Activated T-cell treated with anti-CD3 and anti-CD28 coated beads, Interleukin-2, amount 50 U/mL, for 4 hours (primary cell): ENCODE measurements at regions not wholly inside any gene's neighbourhood (a gene's known extent, or its start where the extent isn't known, plus 50 kb on each side); places are given as distances from the start of the nearest gene placed in this dataset.
"Not testable (repeated sequence)": the region's sequence is repeated elsewhere in the genome, so short reads cannot be mapped to it uniquely, and the experiment has no call there.

Experiments
- ATAC-seq, 2 donors: fragments of 200-7000 bp; cut with Tn5 transposase; one replicate each; pipeline ENCODE4 v1.10.0; 2021
- DNase-seq: peaks from one replicate; pipeline ENCODE4 v3.0.0-alpha.2; 2020
- H3K27me3 Mint-ChIP-seq: one replicate; pipeline ENCODE4 v1.8.0; 2021; ENCODE audit warnings: low read depth, mixed read lengths
- H3K36me3 Mint-ChIP-seq: one replicate; pipeline ENCODE4 v1.8.0; 2022; ENCODE audit warnings: mixed read lengths; ENCODE audit not compliant: insufficient read depth
- H3K4me1 Mint-ChIP-seq: one replicate; pipeline ENCODE4 v1.8.0; 2021; ENCODE audit warnings: low read depth, mixed read lengths
- H3K4me3 Mint-ChIP-seq: one replicate; pipeline ENCODE4 v1.8.0; 2021; ENCODE audit warnings: mild to moderate bottlenecking, moderate library complexity, mixed read lengths
- H3K9me3 Mint-ChIP-seq: one replicate; pipeline ENCODE4 v1.8.0; 2021; ENCODE audit warnings: mixed read lengths

DNA sequence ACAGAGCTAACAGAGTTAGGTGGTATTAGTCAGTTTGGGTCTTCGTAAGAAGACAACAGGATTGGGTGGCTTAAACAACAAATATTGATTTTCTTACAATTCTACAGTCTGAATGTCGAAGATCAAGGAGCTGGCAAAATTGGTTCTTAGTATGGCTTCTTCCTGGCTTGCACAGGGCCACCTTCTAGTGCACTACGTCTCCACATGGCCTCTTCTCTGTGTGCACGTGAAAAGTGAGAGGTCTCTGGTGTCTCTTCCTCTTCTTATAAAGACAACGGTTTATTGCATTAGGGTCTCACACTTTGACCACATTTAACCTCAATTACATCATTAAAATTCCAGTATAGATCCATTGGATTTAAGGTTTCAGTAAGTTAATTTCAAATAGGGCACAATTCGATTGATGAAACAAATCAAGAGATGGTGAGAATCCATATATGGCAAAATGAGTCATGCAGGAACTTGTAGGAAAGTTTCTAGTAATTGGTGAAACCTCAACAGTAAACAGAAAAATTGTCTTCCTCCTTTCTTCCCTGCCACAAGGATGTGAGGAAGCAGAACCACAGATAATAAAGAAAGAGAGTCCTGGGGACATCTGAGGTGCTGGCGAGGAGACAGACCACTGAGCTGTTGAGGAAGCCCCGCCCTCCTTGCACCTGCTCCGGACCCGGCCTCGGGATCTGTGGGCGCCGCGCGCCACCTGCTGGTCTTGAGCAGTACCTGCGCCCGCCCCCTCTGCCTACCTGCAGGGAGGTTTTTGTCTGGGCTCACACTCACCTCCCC lies 846.7 kb downstream of the TMEM121 start:
- peak; percentile 94 to 95 for ATAC-seq
- Mint-ChIP-seq H3K27me3 (peaks cover 24% of the 10 kb centered on the region), H3K36me3 (no peaks in the 10 kb centered on the region), H3K4me1 (peaks cover 20% of the 10 kb centered on the region), H3K9me3 (no peaks in the 10 kb centered on the region), H3K4me3 (peak overlapping the region; percentile 62)
- peak; percentile 79 for DNase-seq

DNA sequence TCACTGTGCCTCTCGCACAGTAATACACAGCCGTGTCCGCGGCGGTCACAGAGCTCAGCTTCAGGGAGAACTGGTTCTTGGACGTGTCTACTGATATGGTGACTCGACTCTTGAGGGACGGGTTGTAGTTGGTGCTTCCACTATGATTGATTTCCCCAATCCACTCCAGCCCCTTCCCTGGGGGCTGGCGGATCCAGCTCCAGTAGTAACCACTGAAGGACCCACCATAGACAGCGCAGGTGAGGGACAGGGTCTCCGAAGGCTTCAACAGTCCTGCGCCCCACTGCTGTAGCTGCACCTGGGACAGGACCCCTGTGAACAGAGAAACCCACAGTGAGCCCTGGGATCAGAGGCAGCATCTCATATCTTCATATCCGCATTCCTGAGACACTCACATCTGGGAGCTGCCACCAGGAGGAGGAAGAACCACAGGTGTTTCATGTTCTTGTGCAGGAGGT lies 847.3 kb downstream of the TMEM121 start:
- DNase-seq, H3K9me3 Mint-ChIP-seq, ATAC-seq, H3K36me3 Mint-ChIP-seq: not testable (repeated sequence)
- Mint-ChIP-seq H3K4me3 (peak overlapping the region; percentile 62), H3K4me1 (peaks cover 20% of the 10 kb centered on the region), H3K27me3 (peaks cover 24% of the 10 kb centered on the region)

DNA sequence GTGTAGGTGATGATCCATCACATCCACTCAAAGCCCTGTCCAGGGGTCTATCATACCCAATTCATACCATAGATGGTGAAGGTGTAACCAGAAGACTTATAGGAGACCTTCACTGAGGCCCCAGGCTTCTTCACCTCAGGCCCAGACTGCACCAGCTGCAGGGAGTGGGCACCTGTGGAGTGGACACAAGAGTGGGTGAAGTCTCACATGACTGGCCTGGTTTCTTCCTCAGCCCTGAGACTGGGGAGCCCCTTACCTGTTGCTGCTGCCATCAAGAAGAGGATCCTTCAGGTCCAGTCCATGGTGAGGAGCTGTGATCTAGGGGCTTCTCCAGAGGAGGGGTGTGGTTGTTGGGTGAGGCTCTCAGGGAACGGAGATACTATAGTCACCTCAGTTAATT lies 851.0 kb downstream of the TMEM121 start:
- DNase-seq (no peak), ATAC-seq (no peak)
- Mint-ChIP-seq H3K27me3 (peaks cover 31% of the 10 kb centered on the region), H3K9me3 (no peaks in the 10 kb centered on the region), H3K4me1 (peaks cover 20% of the 10 kb centered on the region), H3K36me3 (no peaks in the 10 kb centered on the region), H3K4me3 (no peak overlapping the region)

DNA sequence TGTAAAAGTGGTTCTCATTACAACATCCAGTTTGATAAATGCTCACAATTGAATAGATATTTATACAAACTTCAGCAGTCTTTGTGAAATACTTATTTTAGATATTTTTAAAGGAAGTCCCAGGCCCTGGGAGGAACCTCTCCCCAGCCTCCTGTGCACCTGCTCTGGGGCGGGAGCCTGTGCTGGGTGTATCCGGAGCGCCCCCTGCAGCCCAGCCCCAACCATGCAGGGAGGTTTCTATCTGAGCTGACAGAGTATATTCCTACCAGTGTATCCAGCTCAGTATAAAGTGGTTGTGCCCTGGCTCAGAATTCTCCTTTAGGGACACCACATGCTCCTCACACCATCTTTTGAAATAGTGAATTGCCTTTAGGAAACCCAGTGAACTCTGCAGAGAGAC lies 851.8 kb downstream of the TMEM121 start:
- H3K36me3 Mint-ChIP-seq: no peaks in the 10 kb centered on the region
- H3K4me3 Mint-ChIP-seq: no peak overlapping the region
- H3K4me1 Mint-ChIP-seq: peaks cover 16% of the 10 kb centered on the region
- DNase-seq (peak; percentile 18), ATAC-seq (peak in 1 of 2 donors; percentile 43)
- peaks cover 32% of the 10 kb centered on the region for H3K27me3 Mint-ChIP-seq
- H3K9me3 Mint-ChIP-seq: no peaks in the 10 kb centered on the region

DNA sequence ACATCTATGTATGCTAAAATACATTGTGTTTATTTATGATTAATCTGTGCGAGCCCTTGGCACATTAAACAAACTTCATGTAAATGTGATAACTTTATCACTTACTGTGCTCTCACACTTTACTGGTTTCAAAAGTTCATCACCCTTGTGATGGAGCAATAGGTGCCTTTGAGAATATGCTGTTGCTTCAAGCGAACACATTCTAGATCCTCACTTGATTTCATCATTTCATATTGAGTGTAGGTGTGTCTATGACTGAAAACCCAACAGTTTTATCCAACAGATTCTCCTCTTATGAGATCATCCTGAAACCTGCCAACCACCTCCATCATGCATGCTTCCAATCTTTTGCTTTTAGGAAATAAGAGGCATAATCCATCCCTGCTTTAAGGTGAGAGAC lies 854.4 kb downstream of the TMEM121 start:
- H3K9me3 Mint-ChIP-seq: no peaks in the 10 kb centered on the region
- no peaks in the 10 kb centered on the region for H3K4me1 Mint-ChIP-seq
- no peaks in the 10 kb centered on the region for H3K36me3 Mint-ChIP-seq
- peaks cover 32% of the 10 kb centered on the region for H3K27me3 Mint-ChIP-seq
- no peak for ATAC-seq
- DNase-seq: no peak
- H3K4me3 Mint-ChIP-seq: no peak overlapping the region

DNA sequence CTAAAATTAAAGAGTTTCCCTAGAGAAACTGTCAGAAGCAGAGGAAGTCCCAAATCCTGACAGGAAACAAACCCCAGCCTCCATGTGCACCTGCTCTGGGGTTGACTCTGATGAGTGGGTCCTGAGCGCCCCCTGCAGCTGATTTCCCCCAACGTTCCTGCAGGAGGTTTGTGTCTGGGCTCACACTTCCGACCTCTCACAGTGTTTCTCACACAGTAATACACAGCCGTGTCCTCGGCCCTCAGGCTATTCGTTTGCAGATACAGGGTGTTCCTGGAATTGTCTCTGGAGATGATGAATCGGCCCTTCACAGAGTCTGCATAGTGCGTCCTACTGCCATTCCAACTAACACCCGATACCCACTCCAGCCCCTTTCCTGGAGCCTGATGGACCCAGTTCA lies 862.8 kb downstream of the TMEM121 start:
- H3K36me3 Mint-ChIP-seq, DNase-seq, H3K4me1 Mint-ChIP-seq, ATAC-seq, H3K9me3 Mint-ChIP-seq, H3K4me3 Mint-ChIP-seq: not testable (repeated sequence)
- H3K27me3 Mint-ChIP-seq: peaks cover 40% of the 10 kb centered on the region

DNA sequence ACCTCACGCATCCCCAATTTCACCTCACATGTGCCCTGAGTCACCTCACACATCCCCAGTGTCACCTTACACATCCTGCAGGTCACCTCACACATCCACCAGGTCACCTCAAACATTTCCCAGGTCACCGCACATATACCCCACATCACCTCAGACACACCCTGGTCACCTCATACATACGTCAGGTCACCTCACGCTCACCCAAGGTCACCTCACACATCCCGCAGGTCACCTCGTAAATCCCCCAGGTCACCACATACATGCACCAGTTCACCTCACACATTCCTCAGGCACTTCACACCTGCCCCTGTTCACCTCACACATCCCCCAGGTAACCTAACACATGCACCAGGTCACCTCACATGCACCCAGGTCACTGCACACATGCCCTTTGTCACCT lies 864.0 kb downstream of the TMEM121 start:
- peaks cover 6% of the 10 kb centered on the region for H3K36me3 Mint-ChIP-seq
- no peak for DNase-seq
- H3K9me3 Mint-ChIP-seq: peaks cover 6% of the 10 kb centered on the region
- H3K4me1 Mint-ChIP-seq: peaks cover 6% of the 10 kb centered on the region
- no peak for ATAC-seq
- peaks cover 33% of the 10 kb centered on the region for H3K27me3 Mint-ChIP-seq
- H3K4me3 Mint-ChIP-seq: no peak overlapping the region

DNA sequence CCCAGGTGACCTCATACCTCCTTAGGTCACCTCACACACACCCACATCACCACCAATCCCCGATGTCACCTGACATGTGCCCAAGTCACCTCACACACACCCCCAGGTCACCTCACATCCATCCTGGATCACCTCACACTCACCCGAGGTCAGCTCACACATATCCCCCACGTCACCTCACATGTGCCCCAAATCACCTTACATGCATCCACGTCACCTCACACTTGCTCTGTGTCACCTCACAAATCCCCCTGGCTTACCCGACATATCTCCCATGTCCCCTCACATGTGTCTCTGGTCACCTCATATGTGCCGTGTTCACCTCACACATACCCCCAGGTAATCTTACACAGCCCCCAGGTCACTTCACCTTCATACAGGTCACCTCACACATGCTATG lies 864.6 kb downstream of the TMEM121 start:
- Mint-ChIP-seq H3K4me3 (no peak overlapping the region), H3K36me3 (peaks cover 6% of the 10 kb centered on the region), H3K4me1 (peaks cover 11% of the 10 kb centered on the region), H3K9me3 (peaks cover 6% of the 10 kb centered on the region), H3K27me3 (peaks cover 35% of the 10 kb centered on the region)
- ATAC-seq (no peak), DNase-seq (no peak)

DNA sequence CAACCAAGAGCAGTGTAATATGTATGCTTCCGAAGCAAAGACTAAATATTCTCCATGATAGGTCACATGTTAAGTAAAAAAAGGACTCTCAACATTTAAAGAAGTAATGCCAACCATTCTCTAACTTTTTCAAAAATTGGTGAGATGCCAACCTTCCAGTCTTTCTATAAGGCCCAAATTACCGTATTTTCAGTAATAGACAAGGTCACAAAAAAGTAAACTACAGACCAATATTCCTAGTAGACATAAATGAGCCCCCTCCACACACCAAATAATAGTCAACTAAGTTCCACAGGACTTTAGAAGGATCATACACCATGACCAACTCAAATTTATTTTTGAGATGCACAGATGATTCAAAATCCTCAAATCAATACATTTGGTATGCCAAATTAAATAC lies 867.4 kb downstream of the TMEM121 start:
- Mint-ChIP-seq H3K36me3 (peaks cover 3% of the 10 kb centered on the region), H3K27me3 (peaks cover 36% of the 10 kb centered on the region), H3K4me1 (peaks cover 13% of the 10 kb centered on the region), H3K9me3 (peaks cover 2% of the 10 kb centered on the region), H3K4me3 (no peak overlapping the region)
- DNase-seq (no peak), ATAC-seq (no peak)

DNA sequence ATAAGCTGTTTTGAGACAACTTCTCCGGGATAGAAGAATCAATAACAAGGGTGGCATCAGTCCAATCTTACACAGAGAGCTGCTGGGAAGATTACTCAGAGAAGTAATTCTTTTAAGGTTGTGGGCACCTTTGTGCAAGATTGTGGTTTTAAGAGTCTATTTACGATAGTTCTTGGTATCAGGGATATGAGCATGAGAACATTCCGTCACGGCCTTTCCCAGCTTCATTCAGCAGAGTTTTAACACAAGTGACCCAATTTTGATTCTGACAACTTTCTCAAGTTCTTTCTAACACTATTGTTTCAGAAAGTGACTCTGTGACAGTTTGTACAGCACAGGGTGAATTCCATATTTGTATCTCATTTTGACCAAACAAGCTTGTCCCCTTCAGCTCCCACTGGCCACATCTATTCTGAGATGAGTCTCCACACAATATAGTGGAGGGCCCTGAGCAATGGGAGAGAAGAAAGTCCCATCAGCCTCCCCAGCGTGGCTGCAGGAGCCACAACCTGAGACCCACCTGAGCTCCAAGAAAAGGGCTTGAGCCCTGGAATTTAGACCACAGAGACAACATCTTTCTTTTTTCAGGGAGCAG lies 869.2 kb downstream of the TMEM121 start:
- Mint-ChIP-seq H3K9me3 (no peaks in the 10 kb centered on the region), H3K4me1 (peaks cover 13% of the 10 kb centered on the region), H3K27me3 (peaks cover 21% of the 10 kb centered on the region), H3K4me3 (peak overlapping the region; percentile 42), H3K36me3 (peaks cover 3% of the 10 kb centered on the region)
- peak; percentile 53 to 69 for ATAC-seq
- no peak for DNase-seq

DNA sequence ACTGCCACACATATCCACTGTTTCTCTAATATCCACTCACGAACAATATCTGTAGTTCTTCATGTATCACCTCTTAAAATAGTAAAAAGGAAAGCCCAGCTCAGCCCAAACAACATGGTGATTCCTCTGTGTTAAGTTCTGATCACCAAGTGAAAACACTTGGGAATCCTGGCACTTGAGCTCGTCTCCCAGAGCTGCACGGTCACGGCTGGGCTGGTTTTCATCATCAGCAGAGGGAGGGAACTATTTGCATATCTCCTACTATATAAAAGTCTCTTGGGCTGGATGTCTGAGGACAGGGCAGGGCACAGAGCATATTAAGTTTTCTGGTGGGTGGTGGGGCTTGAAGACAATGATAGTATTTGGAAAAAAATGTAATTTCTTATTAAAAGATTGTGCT lies 870.6 kb downstream of the TMEM121 start:
- H3K4me1 Mint-ChIP-seq: peaks cover 13% of the 10 kb centered on the region
- H3K36me3 Mint-ChIP-seq: no peaks in the 10 kb centered on the region
- H3K4me3 Mint-ChIP-seq: peak overlapping the region; percentile 5
- no peak for DNase-seq
- H3K27me3 Mint-ChIP-seq: peaks cover 10% of the 10 kb centered on the region
- no peak for ATAC-seq
- no peaks in the 10 kb centered on the region for H3K9me3 Mint-ChIP-seq

DNA sequence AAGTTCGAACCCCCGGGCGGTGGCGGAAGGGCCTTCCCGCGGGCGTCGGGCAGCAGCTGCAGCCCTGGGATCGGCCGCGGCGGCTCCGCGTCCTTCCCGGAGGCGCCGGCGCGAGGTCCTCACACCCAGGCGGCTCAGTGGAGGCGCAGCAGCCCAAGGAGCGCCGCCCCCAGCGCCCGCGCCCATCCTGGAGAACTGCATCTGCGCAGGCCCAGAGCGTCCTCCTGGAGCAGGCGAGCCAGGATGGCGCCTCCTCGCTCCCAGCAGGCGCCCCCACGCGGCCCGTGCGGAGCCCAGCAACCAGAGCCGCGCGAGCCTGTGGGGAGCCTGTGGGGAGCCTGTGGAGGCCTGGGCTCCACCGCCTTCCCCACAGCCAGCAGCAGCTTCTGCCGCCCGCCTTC lies 872.5 kb downstream of the TMEM121 start:
- not testable (repeated sequence) for DNase-seq, H3K4me3 Mint-ChIP-seq, H3K36me3 Mint-ChIP-seq, H3K9me3 Mint-ChIP-seq
- Mint-ChIP-seq H3K4me1 (peaks cover 13% of the 10 kb centered on the region), H3K27me3 (peaks cover 10% of the 10 kb centered on the region)
- peak; percentile 52 to 61 for ATAC-seq

DNA sequence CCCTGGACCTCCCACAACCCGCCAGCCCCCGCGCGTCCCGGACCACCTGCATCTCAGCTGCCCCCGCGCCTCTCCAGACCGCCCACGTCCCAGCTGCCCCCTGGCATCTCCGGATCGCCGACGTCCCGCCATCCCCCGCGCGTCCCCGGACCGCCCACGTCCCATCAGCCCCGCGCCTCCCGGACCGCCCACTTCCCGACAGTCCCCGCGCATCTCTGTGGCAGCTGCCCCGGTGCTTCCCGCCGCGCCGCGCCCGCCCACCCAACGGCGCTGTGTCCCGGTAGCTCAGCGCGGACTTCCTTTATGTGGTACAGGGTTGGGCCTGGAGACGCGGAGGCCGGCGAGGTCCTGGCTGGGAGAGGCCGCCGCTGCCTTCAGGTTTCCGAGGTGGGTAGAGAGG lies 874.9 kb downstream of the TMEM121 start:
- not testable (repeated sequence) for ATAC-seq, H3K9me3 Mint-ChIP-seq

DNA sequence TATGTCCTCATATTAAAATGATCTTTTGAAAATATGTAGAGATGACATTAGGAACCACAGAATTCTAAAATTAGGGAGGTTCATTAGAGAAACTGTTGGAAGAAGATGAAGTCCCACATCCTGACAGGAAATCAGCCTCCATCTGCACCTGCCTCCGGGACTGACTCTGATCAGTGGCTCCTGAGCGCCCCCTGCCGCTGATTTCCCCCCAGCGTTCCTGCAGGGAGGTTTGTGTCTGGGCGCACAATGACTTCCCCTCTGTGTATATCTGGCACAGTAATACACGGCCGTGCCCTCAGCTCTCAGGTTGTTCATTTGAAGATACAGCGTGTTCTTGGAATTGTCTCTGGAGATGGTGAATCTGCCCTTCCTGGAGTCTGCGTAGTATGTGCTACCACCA lies 883.8 kb downstream of the TMEM121 start:
- DNase-seq (peak; percentile 42), ATAC-seq (peak in 1 of 2 donors; percentile 46)
- H3K9me3 Mint-ChIP-seq, H3K4me1 Mint-ChIP-seq, H3K4me3 Mint-ChIP-seq, H3K27me3 Mint-ChIP-seq, H3K36me3 Mint-ChIP-seq: not testable (repeated sequence)

More for the DNA sequence above, 874.9 kb downstream of the TMEM121 start:
- H3K4me3 Mint-ChIP-seq, H3K4me1 Mint-ChIP-seq, DNase-seq, H3K36me3 Mint-ChIP-seq, H3K27me3 Mint-ChIP-seq: not testable (repeated sequence)

DNA sequence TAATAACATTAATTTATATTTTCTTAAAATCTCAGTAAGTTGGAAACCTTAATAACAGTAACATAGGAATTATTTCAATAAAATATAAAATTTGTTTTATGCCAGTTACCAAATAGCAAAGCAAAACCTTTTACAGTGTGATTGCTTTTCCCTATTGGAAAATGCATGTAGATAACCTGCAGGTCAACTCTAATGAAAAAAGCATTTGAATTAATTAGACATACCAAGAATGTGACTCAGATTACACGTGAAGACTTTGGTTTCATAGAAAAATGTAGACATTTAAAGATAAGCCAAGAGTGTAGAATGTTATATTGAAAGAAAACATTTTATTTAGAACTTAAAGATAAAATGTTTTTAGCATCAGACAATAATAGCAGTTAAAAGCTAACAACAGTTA lies 888.1 kb downstream of the TMEM121 start:
- ATAC-seq (no peak), DNase-seq (no peak)
- H3K4me1 Mint-ChIP-seq: no peaks in the 10 kb centered on the region

More for the DNA sequence above, 888.1 kb downstream of the TMEM121 start:
- Mint-ChIP-seq H3K9me3 (no peaks in the 10 kb centered on the region), H3K36me3 (no peaks in the 10 kb centered on the region), H3K4me3 (no peak overlapping the region), H3K27me3 (peaks cover 17% of the 10 kb centered on the region)
